GM12878 (cell line): ENCODE measurements at regions not wholly inside any gene's neighbourhood (a gene's known extent, or its start where the extent isn't known, plus 50 kb on each side); places are given as distances from the start of the nearest gene placed in this dataset.

Experiments
- ATAC-seq: fragments of 200-7000 bp; cut with Tn5 transposase; 3 replicates; pipeline ENCODE4 v1.9.1; 2020; ENCODE audit warnings: mild to moderate bottlenecking, moderate library complexity
- BruUV-seq: library from RNA; stranded (reverse); fragments of 400-500 nt; replicated peaks from 2 replicates; lab custom pipeline; 2021; lab: Mats Ljungman, UMichigan
- CTCF ChIA-PET: fragments of 300-600 bp; sonication (Branson Sonifier 250); formaldehyde crosslinking; extraction: SDS; loops from one replicate; lab custom pipeline; 2021; ENCODE audit warnings: inconsistent platforms; lab: Yijun Ruan, JAX
- POLR2A ChIA-PET: fragments of 350-600 bp; formaldehyde crosslinking; extraction: SDS; loops from one replicate; lab custom pipeline; 2021; ENCODE audit warnings: inconsistent platforms; lab: Charles Lee
- RAD21 ChIA-PET: fragments of 300-600 bp; sonication (Branson Sonifier 250); formaldehyde crosslinking; loops from one replicate; lab custom pipeline; 2023; ENCODE audit warnings: antibody characterized with exemption; ENCODE audit not compliant: unreplicated experiment; lab: Charles Lee
- SMC1A ChIA-PET: fragments of 300-600 bp; sonication (Branson Sonifier 250); formaldehyde crosslinking; loops from one replicate; lab custom pipeline; 2023; ENCODE audit not compliant: unreplicated experiment, uncharacterized antibody; lab: Charles Lee
- DNase-seq: peaks from one replicate; pipeline ENCODE4 v3.0.0-alpha.2; 2011; ENCODE audit warnings: low read depth, low spot score
- FAIRE-seq: peaks from 3 replicates; lab custom pipeline; 2011; peaks lifted over from hg19 to GRCh38; lab: Jason Lieb, UNC
- H2AFZ ChIP-seq: 2 replicates; pipeline ENCODE4 v1.6.0; 2011; ENCODE audit warnings: low read depth, low read length, control low read depth; ENCODE audit not compliant: control insufficient read depth
- H3K27ac ChIP-seq: 2 replicates; pipeline ENCODE4 v1.5.1; 2011; ENCODE audit warnings: control low read depth; ENCODE audit not compliant: control insufficient read depth, insufficient read depth
- H3K27me3 ChIP-seq, 2 experiments: replicated peaks in 1 of 2; 2 replicates each; pipeline versions ENCODE4 v1.6.0 to v1.6.1; 2011; ENCODE audit warnings: low read length in 1 of 2; ENCODE audit not compliant: control insufficient read depth in 2 of 2, insufficient read depth in 2 of 2
- H3K36me3 ChIP-seq, 2 experiments: 2 replicates each; pipeline ENCODE4 v1.5.1; 2011; ENCODE audit warnings: low read length in 1 of 2; ENCODE audit not compliant: control insufficient read depth in 2 of 2, insufficient read depth in 2 of 2
- H3K4me1 ChIP-seq: 2 replicates; pipeline ENCODE4 v1.6.1; 2011; ENCODE audit warnings: mild to moderate bottlenecking, low read length, moderate library complexity, mixed read lengths; ENCODE audit not compliant: control insufficient read depth, insufficient read depth
- H3K4me2 ChIP-seq: 2 replicates; pipeline ENCODE4 v1.6.0; 2011; ENCODE audit warnings: control low read depth; ENCODE audit not compliant: control insufficient read depth, insufficient read depth
- H3K4me3 ChIP-seq: fragments of 200-600 bp; sonication (generic); 2 replicates; pipeline ENCODE4 v1.5.1; 2016
- H3K79me2 ChIP-seq: 2 replicates; pipeline ENCODE4 v1.6.0; 2011; ENCODE audit warnings: low read length; ENCODE audit not compliant: control insufficient read depth, insufficient read depth
- H3K9ac ChIP-seq: 2 replicates; pipeline ENCODE4 v1.8.0; 2011; ENCODE audit warnings: low read length, control low read depth, mixed read lengths; ENCODE audit not compliant: control insufficient read depth, insufficient read depth
- H3K9me3 ChIP-seq: replicated peaks from 3 replicates; pipeline ENCODE4 v1.5.1; 2011; ENCODE audit warnings: mild to moderate bottlenecking, low read length; ENCODE audit not compliant: control insufficient read depth, insufficient read depth
- H4K20me1 ChIP-seq: 2 replicates; pipeline ENCODE4 v1.6.0; 2011; ENCODE audit not compliant: control insufficient read depth, insufficient read depth
- IKZF2 ChIP-seq, 2 experiments: fragments of 450-650 bp; IDR thresholded peaks; 2 replicates each; pipeline ENCODE4 v1.6.1; 2017; ENCODE audit warnings: mild to moderate bottlenecking in 2 of 2, moderate library complexity in 2 of 2
- SPI1 ChIP-seq: IDR thresholded peaks from 2 replicates; pipeline ENCODE4 v1.6.1; 2011; ENCODE audit warnings: low read depth, mild to moderate bottlenecking, low read length, moderate library complexity, borderline replicate concordance; ENCODE audit not compliant: insufficient read depth
- ZNF592 ChIP-seq: fragments of 450-650 bp; IDR thresholded peaks from 2 replicates; pipeline ENCODE4 v1.6.1; 2017; ENCODE audit warnings: mild to moderate bottlenecking, moderate library complexity
- ZSCAN29 ChIP-seq: fragments of 450-650 bp; IDR thresholded peaks from 2 replicates; pipeline ENCODE4 v1.6.1; 2017; ENCODE audit warnings: mild to moderate bottlenecking, moderate library complexity
- WGBS: methylation state at CpG from one replicate; pipeline ENCODE4 v1.1.6; 2016; ENCODE audit warnings: low lambda C conversion rate; ENCODE audit not compliant: insufficient replicate concordance, insufficient coverage; ENCODE audit errors: missing lambda C conversion rate; 5-methylcytosine and 5-hydroxymethylcytosine counted together
- in situ Hi-C: fragments of 300-500 bp; cut with MboI; formaldehyde crosslinking; loops from 9 replicates; pipeline ENCODE4 v1.14.3; 2018; ENCODE audit warnings: mixed read lengths
- intact Hi-C: fragments of 100-400 bp; cut with micrococcal nuclease; formaldehyde crosslinking; loops from one replicate; pipeline ENCODE4 v1.14.2; 2022; ENCODE audit not compliant: unreplicated experiment

DNA sequence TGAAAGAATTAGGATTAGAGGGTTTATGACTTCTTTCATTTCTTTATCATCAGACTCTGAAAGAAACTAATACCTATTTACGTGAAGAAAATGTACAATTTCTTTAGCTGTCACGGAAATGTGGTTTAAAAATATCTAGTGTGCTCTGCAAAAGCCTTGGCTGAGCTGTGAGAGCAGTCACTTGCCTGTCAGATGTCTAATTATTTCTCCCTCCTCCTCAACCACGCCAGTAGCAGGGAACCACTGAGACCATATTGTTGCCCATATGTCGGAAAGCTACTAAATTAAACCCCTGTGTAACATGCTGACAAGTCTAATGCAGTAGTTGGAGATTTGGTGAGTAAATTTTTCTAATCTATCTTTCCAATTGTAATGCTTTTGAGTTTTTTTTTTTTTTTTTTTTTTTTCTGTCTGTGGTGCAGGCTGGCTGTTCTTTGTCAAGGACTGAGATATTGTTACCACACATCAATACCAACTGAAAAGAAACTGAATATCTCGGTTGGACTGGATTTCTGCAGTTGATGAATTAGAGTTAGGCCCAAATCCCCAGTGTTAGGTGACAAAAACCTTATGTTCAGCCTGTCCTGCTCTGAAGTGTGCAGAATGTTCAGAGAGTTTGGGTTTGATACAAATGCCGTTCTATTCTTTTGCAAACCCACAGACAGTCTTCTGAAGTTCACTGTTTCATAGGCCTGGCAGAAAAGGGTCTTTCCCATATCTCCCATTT is 302.9 kb upstream of the SYNCRIP start:
- Histone ChIP-seq H3K79me2 (no peaks in the 10 kb centered on the region), H3K27ac (no peak overlapping the region), H3K36me3 (no peaks in the 10 kb centered on the region; a peak in 1 of 4 replicates), H3K9ac (no peak overlapping the region)
- DNase-seq (no peak), ATAC-seq (no peak)
- ChIA-PET SMC1A (no interaction called here), RAD21 (no interaction called here)
- in situ Hi-C loops = no loop called here
- no TSS peak for BruUV-seq
- no peak for TF ChIP-seq IKZF2 (IDR thresholded peaks at IDR 0.05)
- TF ChIP-seq ZSCAN29 = no peak
- no peak for TF ChIP-seq ZNF592
- no peak for TF ChIP-seq SPI1
- TF ChIP-seq, all 136 proteins: peak for 0
- no peaks in the 10 kb centered on the region for H3K4me1 ChIP-seq
- H3K9me3 ChIP-seq = no peaks in the 10 kb centered on the region
- no peaks in the 10 kb centered on the region for H4K20me1 ChIP-seq
- CTCF ChIA-PET = no interaction called here
- intact Hi-C loops = no loop called here
- no peak for FAIRE-seq
- H3K4me2 ChIP-seq = no peak overlapping the region
- POLR2A ChIA-PET = no interaction called here
- H3K27me3 ChIP-seq = no peaks in the 10 kb centered on the region
- WGBS = 1% methylated on average over 6 of the region's 6 CpGs
- no peak overlapping the region for H2AFZ ChIP-seq
- no peak overlapping the region for H3K4me3 ChIP-seq
